Activated T-cell treated with anti-CD3 and anti-CD28 coated beads, Interleukin-2, amount 50 U/mL, for 4 hours (primary cell): ENCODE measurements at regions not wholly inside any gene's neighbourhood (a gene's known extent, or its start where the extent isn't known, plus 50 kb on each side); places are given as distances from the start of the nearest gene placed in this dataset.
A peak's percentile ranks its signal among the peaks of the same experiment; 100 is the strongest.

ENCODE experiments used
- ATAC-seq, 2 donors: fragments of 200-7000 bp; cut with Tn5 transposase; one replicate each; pipeline ENCODE4 v1.10.0; 2021
- DNase-seq: peaks from one replicate; pipeline ENCODE4 v3.0.0-alpha.2; 2020
- H3K27me3 Mint-ChIP-seq: one replicate; pipeline ENCODE4 v1.8.0; 2021; ENCODE audit warnings: low read depth, mixed read lengths
- H3K36me3 Mint-ChIP-seq: one replicate; pipeline ENCODE4 v1.8.0; 2022; ENCODE audit warnings: mixed read lengths; ENCODE audit not compliant: insufficient read depth
- H3K4me1 Mint-ChIP-seq: one replicate; pipeline ENCODE4 v1.8.0; 2021; ENCODE audit warnings: low read depth, mixed read lengths
- H3K4me3 Mint-ChIP-seq: one replicate; pipeline ENCODE4 v1.8.0; 2021; ENCODE audit warnings: mild to moderate bottlenecking, moderate library complexity, mixed read lengths
- H3K9me3 Mint-ChIP-seq: one replicate; pipeline ENCODE4 v1.8.0; 2021; ENCODE audit warnings: mixed read lengths

GRCh38 chr2:172658945-172659344, 76.7 kb upstream of the RAPGEF4 start:
- no peak overlapping the region for H3K4me3 Mint-ChIP-seq
- DNase-seq (no peak), ATAC-seq (no peak)
- peaks cover 2% of the 10 kb centered on the region for H3K27me3 Mint-ChIP-seq
- H3K36me3 Mint-ChIP-seq: peaks cover 1% of the 10 kb centered on the region
- H3K9me3 Mint-ChIP-seq: peaks cover 26% of the 10 kb centered on the region
- no peaks in the 10 kb centered on the region for H3K4me1 Mint-ChIP-seq

DNA sequence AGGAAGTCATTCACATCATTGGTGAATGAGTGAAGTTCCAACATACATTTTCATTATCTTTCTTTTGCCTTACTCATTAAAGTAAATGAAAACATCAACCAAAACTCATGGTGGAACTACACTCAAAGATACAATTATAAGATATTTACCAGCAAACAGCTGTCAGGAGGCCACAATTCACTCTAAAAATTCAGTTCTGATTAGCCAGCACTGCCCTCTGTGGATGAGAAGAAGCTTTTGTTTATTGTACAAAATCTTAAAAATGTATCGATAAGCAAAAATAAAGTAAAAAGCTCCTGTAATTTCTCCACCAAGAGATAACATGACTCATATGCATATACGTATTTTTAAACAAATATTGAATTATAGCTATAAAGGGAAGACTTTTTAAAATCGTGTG, 73.5 kb upstream of the RAPGEF4 start:
- peaks cover 2% of the 10 kb centered on the region for H3K27me3 Mint-ChIP-seq
- no peak for DNase-seq
- H3K36me3 Mint-ChIP-seq: peaks cover 1% of the 10 kb centered on the region
- H3K4me1 Mint-ChIP-seq: no peaks in the 10 kb centered on the region
- no peak for ATAC-seq
- H3K9me3 Mint-ChIP-seq: peaks cover 32% of the 10 kb centered on the region
- no peak overlapping the region for H3K4me3 Mint-ChIP-seq

DNA sequence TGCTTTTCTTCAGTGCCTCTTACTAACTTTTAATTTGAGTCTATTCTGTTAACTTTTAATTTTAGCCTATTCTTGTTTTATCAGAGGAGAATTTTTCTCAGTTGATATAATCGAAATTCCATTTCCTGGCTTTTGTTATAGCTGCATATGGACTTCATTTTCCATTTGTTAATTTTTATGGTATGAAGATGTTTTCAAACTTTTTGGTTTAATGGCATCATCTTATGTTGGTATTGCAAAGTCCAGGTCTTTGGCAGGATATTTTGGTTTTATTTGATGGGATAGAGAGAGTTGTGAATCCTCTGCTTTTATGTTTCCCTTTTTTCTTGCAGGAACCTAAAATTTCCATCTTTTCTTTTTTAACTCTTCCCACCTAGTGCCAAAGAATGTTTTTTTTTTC, 70.9 kb upstream of the RAPGEF4 start:
- ATAC-seq (no peak), DNase-seq (no peak)
- Mint-ChIP-seq H3K9me3 (peaks cover 15% of the 10 kb centered on the region), H3K4me1 (no peaks in the 10 kb centered on the region), H3K4me3 (no peak overlapping the region), H3K27me3 (peaks cover 2% of the 10 kb centered on the region), H3K36me3 (no peaks in the 10 kb centered on the region)

- Mint-ChIP-seq H3K4me3 (no peak overlapping the region), H3K4me1 (no peaks in the 10 kb centered on the region), H3K36me3 (no peaks in the 10 kb centered on the region), H3K27me3 (no peaks in the 10 kb centered on the region), H3K9me3 (peaks cover 7% of the 10 kb centered on the region)
- DNase-seq (no peak), ATAC-seq (no peak)
These were observed 67.9 kb upstream of the RAPGEF4 start for GRCh38 chr2:172667581-172668325.

DNA sequence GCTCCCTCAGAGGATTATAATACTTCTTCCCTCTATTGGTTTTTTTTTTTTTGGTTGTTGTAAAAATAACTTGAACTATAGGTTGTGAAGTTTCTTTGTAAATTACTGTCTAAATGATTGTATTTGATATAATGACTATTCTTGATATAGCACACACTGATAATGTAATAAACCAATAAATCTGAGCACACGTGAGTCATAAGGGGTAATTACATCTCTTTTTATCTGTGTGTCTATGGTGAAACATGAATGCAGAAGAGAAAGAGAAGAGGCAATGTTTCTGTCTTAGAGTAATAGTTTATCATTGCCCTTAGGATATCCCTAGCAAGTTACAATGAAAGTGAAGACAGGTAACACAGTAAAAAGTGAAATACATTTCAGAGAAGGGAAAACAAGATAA, 64.1 kb upstream of the RAPGEF4 start:
- Mint-ChIP-seq H3K4me1 (peaks cover 3% of the 10 kb centered on the region), H3K27me3 (peaks cover 3% of the 10 kb centered on the region), H3K4me3 (no peak overlapping the region), H3K36me3 (no peaks in the 10 kb centered on the region), H3K9me3 (peaks cover 16% of the 10 kb centered on the region)
- DNase-seq: no peak
- ATAC-seq: no peak

- no peaks in the 10 kb centered on the region for H3K36me3 Mint-ChIP-seq
- H3K9me3 Mint-ChIP-seq: peaks cover 14% of the 10 kb centered on the region
- ATAC-seq (peak in 1 of 2 donors; percentile 45), DNase-seq (no peak)
- H3K4me1 Mint-ChIP-seq: peaks cover 3% of the 10 kb centered on the region
- peaks cover 3% of the 10 kb centered on the region for H3K27me3 Mint-ChIP-seq
- no peak overlapping the region for H3K4me3 Mint-ChIP-seq
These were observed 63.5 kb upstream of the RAPGEF4 start for GRCh38 chr2:172672114-172672513.

GRCh38 chr2:172673056-172673683, 62.5 kb upstream of the RAPGEF4 start:
- H3K27me3 Mint-ChIP-seq: peaks cover 3% of the 10 kb centered on the region
- no peak overlapping the region for H3K4me3 Mint-ChIP-seq
- no peaks in the 10 kb centered on the region for H3K36me3 Mint-ChIP-seq
- peaks cover 14% of the 10 kb centered on the region for H3K9me3 Mint-ChIP-seq
- peaks cover 3% of the 10 kb centered on the region for H3K4me1 Mint-ChIP-seq
- no peak for DNase-seq
- ATAC-seq: no peak

GRCh38 chr2:172674034-172674967, 61.3 kb upstream of the RAPGEF4 start:
- peak; percentile 69 to 84 for ATAC-seq
- peaks cover 3% of the 10 kb centered on the region for H3K27me3 Mint-ChIP-seq
- peaks cover 14% of the 10 kb centered on the region for H3K9me3 Mint-ChIP-seq

GRCh38 chr2:172674968-172675303, 60.7 kb upstream of the RAPGEF4 start:
- Mint-ChIP-seq H3K36me3 (no peaks in the 10 kb centered on the region), H3K27me3 (peaks cover 3% of the 10 kb centered on the region), H3K4me3 (no peak overlapping the region), H3K9me3 (peaks cover 14% of the 10 kb centered on the region), H3K4me1 (peaks cover 3% of the 10 kb centered on the region)
- DNase-seq (no peak), ATAC-seq (peak in 1 of 2 donors; percentile 41)

More at GRCh38 chr2:172674034-172674967, 61.3 kb upstream of the RAPGEF4 start:
- no peak overlapping the region for H3K4me3 Mint-ChIP-seq
- DNase-seq: peak; percentile 36
- peaks cover 3% of the 10 kb centered on the region for H3K4me1 Mint-ChIP-seq
- no peaks in the 10 kb centered on the region for H3K36me3 Mint-ChIP-seq

- H3K4me3 Mint-ChIP-seq: no peak overlapping the region
These were observed 58.3 kb upstream of the RAPGEF4 start for GRCh38 chr2:172677363-172677762.

DNA sequence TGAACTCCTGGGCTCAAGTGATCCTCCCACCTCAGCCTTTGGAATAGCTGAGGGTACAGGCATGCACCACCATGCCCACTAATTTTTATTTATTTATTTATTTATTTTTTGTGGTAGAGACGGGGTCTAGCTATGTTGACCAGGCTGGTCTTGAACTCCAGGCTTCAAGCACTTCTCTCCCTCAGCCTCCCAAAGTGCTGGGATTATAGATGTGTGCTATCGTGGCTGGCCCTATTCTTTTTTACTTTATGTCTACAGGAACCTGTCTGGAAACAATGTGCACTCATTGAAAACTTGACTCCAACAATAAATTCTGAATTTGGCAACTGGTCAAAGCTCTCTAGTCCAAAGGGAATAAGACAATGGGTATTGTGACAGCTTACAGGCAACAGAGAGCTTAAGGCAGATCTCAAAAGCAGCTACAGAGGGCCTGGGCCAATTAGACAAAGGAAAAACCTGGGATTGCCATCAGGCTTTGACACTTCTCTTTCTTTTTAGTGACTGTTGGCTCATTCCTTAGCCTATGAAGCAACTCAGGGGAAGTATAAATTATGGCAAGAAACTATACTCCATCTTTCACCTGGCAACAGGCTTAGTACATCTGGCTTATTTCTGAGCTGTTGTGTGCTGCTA, 55.1 kb upstream of the RAPGEF4 start:
- H3K9me3 Mint-ChIP-seq: peaks cover 20% of the 10 kb centered on the region
- DNase-seq (no peak), ATAC-seq (no peak)
- no peaks in the 10 kb centered on the region for H3K4me1 Mint-ChIP-seq
- no peak overlapping the region for H3K4me3 Mint-ChIP-seq
- H3K36me3 Mint-ChIP-seq: no peaks in the 10 kb centered on the region
- no peaks in the 10 kb centered on the region for H3K27me3 Mint-ChIP-seq

More at GRCh38 chr2:172677363-172677762, 58.3 kb upstream of the RAPGEF4 start:
- H3K27me3 Mint-ChIP-seq: peaks cover 3% of the 10 kb centered on the region
- H3K36me3 Mint-ChIP-seq: no peaks in the 10 kb centered on the region
- H3K9me3 Mint-ChIP-seq: peaks cover 15% of the 10 kb centered on the region
- ATAC-seq: no peak
- H3K4me1 Mint-ChIP-seq: peaks cover 3% of the 10 kb centered on the region
- no peak for DNase-seq

DNA sequence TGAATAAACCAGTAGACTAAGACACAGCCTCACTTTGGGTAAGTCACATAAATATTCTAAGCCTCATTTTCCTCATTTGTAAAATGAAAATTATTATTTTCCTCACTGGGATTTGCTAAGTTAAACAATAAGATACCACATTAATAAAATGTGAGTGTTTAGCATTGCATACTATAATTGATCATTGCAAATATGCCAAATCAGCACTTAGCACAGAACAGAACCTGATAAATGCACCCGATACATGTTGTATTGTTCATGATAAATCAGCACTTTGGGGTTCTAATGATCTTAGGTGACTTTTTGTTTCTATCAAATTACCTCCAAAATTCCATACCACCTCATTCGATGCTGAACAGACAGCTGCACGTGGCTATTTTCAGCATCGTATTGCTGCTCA, 50.2 kb upstream of the RAPGEF4 start:
- Mint-ChIP-seq H3K9me3 (peaks cover 19% of the 10 kb centered on the region), H3K4me3 (no peak overlapping the region), H3K4me1 (peaks cover 5% of the 10 kb centered on the region), H3K36me3 (no peaks in the 10 kb centered on the region), H3K27me3 (peaks cover 3% of the 10 kb centered on the region)
- ATAC-seq: no peak
- DNase-seq: no peak
